GM21447 (cell line): ENCODE measurements at regions not wholly inside any gene's neighbourhood (a gene's known extent, or its start where the extent isn't known, plus 50 kb on each side); places are given as distances from the start of the nearest gene placed in this dataset.
"Not testable (repeated sequence)": the region's sequence is repeated elsewhere in the genome, so short reads cannot be mapped to it uniquely, and the experiment has no call there.

Experiments used
- ATAC-seq: cut with Tn5 transposase; IDR thresholded peaks from one replicate; pipeline ENCODE4 v1.9.1; 2021; ENCODE audit not compliant: unreplicated experiment

DNA sequence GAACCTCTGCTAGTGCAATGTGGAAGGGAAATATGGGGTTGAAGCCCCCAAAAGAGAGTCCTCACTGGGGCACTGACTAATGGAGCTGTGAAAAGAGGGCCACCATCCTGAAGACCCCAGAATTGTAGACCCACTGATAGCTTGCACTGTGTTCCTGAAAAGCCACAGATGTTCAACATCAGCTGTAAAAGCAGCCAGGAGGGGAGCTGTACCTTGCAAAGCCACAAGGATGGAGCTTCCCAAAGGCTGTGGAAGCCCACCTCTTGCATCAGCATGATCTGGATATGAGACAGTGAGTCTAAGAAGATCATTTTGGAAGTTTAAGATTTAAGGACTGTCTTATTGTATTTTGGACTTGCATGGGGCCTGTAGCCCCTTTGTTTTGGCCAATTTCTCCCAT, 125.8 kb upstream of the TGFBR2 start:
- no peak for ATAC-seq

DNA sequence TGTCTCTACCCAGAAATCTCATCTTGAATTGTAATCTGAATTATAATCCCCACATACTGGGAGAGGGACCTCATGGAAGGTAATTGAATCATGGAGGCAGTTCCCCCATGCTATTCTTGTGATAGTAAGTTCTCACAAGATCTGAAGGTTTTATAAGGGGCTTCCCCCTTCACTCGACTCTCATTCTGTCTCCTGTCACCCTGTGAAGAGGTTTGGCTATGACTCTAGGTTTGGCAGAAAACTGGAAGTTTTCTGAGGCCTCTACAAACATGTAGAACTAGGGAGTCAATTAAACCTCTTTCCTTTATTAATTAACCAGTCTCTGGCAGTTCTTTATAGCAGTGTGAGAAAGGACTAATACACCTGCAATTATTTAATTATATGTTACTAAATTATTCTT, 125.2 kb upstream of the TGFBR2 start:
- no peak for ATAC-seq

DNA sequence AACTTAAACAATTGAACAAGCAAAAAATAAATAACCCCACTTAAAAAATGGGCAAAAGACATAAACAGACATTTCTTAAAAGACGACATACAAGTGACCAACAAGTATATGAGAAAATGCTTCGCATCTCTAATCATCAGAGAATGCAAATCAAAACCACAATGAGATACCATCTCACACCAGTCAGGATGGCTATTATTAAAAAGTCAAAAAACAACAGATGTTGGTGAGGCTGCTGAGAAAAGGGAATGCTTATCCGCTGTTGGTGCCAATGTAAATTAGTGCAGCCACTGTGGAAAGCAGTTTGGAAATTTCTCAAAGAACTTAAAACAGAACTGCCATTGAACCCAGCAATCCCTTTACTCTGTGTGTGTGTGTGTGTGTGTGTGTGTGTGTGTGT, 122.2 kb upstream of the TGFBR2 start:
- not testable (repeated sequence) for ATAC-seq

DNA sequence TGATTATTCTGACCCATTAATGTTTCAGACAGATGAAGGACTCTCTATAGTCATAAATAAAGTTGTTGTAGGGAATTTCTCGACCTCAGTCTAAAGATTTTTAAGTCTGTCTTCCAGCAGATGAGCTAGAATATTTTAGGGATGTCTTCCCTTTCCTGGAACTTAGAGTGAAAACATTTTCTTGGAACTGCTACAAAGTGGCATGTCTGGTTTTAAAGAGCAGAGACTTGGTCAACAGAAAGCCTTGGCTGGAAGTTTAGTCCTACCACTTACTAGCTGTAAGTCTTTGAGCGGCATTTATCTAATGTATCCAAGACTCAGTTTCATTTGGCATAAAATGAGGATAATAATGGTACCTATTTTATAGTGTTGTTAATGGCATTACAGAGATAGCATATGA, 120.0 kb upstream of the TGFBR2 start:
- ATAC-seq: no peak

DNA sequence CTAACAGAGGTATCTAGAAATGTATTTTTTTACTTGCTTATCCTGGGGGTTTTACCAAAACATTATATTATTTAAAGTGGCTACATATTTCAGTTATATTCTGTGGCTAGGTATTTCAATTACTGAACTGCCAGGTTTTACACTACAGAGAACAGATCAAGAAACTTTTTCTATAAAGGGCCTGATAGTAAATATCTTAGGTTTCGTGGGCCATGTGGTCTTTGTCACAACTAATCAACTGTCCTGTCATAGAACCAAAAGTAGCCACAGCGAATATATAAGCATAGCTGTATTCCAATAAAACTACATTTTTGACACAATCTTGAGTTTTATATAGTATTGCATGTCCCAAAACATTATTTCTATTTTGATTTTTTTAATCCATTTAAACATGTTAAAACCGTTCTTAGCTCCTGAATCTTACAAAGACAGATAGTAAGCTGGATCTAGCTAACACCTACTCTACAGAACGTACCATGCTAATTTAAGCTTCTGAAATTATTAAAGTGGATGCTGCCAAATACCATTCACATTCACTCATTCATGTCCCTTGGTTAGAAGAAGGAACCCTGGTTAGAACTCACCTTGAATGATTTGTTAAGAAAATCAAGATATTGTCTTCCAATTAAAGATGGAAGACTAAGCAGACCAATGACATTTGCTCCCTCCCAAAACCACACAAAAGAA, 118.2 kb upstream of the TGFBR2 start:
- no peak for ATAC-seq

DNA sequence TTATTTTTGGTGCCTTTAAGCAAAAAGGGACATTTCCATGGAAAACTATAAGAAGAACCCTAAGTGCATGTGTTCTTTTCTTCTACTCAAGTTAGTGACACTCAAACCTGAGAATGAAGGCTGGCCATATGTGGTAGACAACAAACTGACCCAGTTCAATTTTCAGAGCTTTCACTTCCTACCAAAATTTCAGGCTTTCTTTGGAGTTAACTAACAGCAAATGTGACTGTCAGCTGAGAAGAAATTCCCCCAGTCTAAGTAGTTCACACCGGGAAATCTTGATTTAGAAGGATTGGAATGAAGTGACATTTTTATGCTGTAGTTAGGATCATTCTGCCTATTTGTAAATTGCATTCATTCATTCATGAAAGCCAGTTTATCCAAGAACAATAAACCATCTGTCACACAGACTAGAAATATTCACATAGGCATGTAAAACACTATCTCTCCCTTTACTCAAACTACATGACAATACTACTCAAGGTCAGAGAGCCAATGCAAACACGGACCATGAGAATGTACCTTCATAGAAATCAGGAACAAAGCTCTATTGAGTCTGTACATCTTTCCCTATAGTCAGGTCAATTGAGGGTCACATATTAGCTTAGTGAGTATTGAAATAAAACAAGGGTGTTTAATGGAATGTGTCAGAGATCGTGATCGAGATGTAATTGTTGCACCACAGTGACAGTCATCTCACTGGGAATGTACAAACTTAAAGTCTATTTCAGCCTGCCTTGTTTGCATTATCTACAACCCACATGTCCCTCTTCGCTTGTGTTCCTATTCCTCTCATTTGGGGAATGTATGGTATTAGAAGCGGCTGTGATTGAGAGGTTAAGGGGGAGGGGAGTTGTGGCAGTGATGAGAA, 113.8 kb upstream of the TGFBR2 start:
- ATAC-seq: no peak

DNA sequence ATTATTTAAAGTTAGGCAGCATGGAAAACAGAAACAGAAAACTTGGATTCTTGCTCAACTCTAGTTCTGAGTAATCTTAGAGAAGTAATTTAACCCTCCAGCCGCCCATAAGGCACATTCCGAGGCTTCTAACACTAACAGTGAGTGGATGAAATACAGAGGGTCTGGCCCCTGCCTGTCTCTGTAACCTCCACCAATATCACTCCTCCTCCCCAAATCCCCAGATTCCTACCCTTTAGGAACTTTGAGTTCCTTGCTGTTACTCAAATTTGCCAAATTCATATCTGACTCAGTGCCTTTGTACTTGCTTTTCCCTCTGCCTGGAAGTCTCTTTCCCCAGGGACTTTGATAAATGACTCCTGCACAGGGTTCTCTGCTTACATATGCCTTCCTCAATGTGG, 112.5 kb upstream of the TGFBR2 start:
- no peak for ATAC-seq

DNA sequence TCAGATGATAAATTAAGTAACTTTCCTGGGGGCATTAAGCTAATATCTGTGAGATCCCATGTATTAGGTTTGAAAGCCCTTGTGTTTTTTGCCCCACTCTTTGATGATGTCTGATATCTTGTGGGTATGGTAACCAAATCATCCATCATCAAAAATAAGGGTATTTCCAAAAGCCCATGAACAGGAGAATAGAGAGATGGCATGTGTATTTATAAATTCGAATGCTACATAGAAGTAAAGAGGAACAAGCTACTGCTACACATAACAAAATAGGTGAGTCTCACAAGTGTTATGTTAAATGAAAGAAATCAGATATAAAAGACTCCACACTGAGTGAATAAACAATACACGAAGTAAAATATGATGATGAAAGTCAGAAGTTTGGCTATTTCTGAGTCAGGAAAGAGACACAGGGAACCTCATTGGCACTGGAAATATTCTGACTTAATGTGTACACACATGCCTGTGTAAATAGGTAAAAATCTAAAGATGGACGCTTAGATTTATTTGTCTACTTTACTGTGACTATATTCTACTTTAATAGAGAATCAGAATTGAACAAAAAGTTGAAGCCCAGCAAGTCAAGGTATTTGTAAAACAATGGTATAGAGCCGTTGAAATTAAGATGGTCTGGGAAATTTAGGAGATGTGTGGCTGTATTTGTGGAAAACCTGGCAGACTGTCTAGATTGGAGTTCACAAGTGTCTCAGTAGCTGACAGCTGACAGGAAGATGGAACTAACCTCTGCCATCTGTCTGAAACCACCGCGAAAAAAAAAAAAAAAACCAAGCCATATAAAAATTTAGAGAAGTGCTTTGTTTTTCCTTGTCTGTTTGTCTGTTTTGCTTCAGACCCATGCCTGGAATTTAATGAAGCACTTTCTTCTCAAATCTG, 111.0 kb upstream of the TGFBR2 start:
- ATAC-seq: no peak

DNA sequence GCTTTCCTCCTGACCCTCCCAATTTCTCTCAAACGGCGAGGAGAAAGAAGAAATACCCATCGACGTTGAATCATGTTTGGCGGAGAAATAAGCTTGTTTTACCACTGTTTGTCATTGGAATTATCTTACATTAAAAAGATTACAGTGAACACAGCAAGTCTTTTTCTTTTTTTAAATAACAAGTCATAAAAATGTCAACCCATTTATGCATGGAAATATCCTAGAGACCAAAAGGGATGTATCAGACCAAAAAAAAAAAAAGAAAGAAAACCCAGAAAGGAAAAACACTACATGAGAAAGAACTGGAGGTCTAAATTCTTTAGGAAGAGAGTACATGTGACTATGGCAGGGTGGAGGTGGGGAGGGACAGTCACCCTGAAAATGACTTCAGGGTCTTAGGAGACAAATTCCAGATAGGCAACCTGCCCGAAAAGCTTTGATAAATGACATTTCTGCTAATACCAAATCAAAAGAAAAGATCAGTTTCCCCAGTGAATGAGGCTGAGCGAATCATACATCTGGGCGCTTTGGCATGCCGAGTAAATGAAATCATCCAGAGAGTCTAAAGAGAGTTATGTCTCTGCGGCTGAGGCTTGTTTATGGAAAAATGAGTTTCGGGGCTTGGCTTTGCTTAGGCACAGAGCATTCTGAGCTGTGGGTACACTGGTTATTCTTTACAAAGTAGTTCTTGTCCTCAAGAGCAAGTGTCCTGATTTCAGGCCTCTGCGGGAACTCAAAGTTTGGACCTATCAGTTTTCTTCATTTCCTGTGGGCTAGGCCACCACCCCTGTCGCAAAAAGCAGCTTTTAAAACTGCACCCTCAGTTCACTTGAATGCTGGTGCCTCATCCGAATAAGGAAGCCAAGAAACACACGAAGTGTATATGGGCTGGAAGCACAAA, 110.1 kb upstream of the TGFBR2 start:
- ATAC-seq: no peak

DNA sequence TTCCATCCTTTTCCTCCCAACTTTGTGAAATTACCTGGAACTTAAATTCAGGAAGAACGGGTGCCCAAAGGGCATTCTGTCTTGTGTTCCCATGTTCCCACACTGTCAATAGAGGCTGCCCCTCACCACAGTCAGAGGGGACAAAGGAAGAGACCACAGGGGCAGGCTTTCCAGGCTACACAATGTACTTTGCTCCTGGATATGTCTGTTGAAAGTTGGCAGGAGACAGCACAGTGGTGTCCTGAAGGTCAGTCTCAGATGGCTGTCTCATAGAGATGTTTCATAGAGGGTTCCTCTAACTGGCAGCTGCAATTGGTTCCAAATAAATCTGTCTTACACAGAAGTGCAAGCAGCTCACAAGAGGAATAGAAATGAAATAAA, 107.8 kb upstream of the TGFBR2 start:
- ATAC-seq: no peak

DNA sequence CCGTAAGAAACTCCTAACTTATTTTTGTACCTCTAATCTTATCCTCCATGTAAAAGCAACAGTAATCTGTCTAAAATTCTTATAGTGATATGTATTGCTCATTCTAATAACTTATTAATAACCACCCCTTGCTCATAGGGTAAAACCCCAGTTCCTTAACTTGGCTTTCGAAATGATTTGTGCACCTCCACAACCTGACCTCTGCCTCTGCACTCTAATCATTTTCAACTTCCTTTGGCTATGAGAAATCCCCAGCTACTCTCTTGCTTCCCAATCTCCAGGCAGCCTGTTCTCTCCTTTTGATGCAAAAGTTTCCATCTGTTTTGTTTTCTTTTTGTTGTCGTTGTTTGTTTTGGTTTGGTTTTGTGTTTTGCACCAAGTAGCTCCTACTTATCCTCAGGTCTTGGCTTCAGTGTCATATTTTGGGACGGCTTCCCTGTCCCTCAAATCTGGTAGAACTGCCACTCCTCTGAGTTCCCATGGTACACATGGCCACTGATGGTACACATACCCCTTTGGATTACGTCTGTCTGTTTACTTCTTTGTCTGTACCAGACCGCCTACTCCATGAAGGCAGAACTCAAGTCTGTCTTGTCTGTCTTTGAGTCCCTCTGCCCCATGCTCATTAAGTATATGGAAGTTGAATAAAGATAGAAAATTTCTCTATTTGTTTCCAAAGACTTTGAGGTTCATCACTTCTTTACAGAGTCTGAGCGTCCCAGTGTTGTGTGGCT, 105.6 kb upstream of the TGFBR2 start:
- ATAC-seq: peak; percentile 97

DNA sequence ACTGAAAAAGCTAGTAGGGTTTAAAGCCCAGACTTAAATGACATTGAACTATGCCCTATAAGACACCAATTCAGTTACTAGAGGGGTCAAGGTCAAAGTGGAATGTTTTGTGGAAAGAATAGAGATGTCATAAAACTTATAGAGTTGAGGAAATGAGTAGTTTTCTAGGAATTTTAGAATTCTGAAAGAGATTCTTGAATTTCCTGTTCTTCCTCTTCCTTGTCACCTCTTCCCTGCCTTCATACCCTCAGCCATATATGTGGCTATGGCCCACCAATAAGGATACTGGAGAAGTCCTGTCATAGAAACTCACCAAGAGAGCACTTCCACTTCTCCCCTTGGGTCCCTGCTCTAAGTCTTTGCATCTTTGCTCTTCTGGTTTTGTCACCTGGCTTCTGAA, 104.9 kb upstream of the TGFBR2 start:
- ATAC-seq: no peak

DNA sequence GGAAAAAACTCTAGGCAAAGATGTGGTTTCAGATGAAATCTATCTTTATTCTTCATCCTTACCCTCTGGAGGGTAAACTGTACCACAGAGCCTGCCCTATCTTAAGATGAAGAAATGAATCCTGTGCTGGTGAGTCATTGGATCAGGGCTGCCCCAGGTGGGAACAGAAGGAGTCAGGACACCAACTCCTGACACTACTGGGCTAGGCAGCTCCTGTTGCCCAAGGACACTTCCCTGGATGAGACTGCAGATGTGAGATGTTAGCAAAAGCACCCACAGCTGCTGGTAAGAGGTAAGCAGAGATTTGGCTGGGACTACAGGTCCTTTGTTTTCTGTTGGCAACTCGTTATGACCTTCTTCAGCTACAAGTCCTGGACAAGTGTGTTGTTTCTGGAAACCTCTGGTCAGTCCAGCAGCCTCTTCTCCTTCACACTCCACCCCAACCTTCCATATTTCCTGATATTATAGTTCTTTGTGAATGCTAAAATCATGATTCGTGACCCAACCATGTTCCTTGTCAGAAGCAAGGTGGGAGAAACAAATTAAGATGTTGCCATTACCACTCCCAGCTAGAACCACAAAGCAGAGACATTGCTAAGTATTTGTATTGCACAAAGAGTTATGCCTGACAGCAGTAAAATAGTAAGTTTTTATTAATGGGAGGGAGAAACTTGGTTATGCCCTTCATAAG, 104.2 kb upstream of the TGFBR2 start:
- ATAC-seq: no peak

DNA sequence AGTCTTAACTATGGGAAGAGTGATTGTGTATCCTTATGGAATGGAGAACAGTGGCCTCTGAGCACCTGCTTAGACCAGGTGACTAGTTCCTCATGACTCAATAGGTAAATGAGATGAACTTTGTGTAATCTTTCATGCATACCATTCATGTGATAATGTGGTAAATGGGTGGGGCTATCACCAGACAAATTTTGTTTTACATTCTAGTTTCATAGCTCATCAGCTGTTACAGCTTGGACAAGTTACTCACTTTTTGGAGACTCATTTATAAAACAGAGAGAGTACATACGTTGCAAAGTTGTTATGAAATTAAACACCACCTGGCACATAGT, 103.7 kb upstream of the TGFBR2 start:
- ATAC-seq: no peak

DNA sequence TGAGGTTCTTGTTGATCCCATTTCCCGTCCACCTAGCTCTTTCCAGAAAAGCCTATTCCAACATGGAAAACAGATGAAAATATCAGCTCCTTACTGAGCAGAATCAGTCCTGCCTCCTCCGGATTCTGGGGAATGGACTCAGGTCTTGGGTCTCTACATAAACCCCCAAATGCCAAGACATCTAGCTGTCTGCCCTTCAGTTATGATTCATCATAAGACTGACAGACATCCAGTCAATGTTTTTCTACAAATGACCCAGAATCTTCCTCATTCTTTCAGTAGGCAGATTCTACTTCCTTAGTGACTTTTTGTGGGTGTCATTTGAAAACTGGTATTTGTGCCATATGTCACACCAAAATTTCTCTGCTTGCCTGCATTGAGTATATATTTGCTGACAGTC, 103.0 kb upstream of the TGFBR2 start:
- no peak for ATAC-seq

DNA sequence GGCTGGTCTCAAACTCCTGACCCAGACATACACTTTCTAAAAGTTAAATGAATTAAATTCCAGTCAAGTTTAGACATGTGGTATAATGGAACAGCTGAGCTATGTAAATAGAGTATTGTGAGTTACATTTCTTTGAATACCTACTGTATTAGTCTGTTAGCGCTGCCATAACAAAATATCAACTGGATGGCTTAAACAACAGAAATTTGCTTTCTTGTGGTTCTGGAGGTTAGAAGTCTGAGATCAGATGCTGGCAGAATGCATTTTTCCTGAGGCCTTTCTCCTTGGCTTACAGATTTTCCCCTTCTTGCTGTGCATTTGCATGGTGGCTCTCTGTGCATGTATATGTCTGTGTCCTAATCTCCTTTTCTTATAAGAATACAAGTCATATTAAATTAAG, 101.5 kb upstream of the TGFBR2 start:
- no peak for ATAC-seq

DNA sequence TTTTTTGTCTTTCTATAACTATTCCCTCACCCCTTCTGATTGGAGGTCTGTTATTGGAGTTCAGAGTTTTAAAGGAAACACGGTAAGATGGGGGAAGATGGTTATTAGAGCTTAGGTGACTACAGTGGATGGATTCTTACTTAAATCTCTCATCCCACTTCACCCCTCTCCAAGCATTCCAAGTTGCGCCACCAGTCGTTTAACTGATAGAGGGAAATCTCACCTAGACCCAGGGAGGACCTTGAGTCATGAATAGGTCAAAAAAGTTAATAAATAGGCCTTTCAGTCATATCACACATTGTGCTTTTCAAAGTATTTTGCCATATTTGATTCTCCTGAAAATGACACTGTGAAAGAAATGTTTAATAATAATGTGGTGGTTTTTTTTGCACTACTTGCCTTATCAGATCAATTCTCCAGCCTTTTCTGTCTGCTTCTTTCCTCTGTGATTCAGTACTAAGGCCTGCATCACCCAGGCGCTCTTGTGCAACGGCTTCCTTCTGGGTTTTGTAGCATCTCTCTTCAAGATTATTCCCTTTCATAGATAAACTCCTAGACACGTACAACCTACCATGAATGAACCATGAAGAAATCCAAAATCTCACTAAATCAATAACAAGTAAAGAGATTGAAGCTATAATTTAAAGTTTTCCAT, 100.4 kb upstream of the TGFBR2 start:
- ATAC-seq: no peak

DNA sequence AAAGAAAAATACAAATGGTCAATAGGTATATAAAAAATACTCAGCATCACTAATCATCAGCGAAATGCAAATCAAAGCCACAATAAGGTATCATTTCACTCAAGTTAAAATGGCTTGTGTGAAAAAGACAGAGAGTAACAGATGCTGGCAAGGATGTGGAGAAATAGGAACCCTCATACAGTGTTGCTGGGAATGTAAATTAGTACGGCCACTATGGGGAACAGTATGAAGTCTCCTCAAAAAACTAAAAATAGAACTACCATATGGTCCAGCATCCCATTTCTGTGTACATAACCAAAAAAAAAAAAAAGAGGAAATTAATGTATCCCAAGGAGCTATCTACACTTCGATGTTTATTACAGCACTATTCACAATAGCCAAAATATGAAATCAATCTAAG, 98.1 kb upstream of the TGFBR2 start:
- no peak for ATAC-seq

DNA sequence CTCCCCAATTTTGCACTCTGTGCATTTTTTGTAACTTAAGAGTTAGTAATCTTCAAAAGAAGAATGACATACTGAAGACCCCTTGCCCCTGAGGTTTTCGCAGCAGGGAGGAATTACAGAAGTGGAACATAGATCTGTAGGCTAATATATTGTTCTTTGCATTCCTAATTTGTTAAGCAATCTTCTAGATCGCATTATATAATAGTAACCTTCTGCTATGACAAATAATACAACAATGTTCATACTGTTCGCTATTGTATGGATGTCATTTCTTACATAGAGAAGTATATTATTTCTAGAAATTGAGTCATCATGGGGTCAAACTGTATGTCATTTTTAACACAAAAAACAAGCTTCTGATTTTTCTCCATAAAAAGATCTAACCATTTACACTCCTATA, 95.8 kb upstream of the TGFBR2 start:
- ATAC-seq: no peak
